GM18951 (cell line): ENCODE measurements at regions not wholly inside any gene's neighbourhood (a gene's known extent, or its start where the extent isn't known, plus 50 kb on each side); places are given as distances from the start of the nearest gene placed in this dataset.
"Not testable (repeated sequence)": the region's sequence is repeated elsewhere in the genome, so short reads cannot be mapped to it uniquely, and the experiment has no call there.

Experiments
- POLR2A ChIP-seq: IDR thresholded peaks from 4 replicates; pipeline ENCODE4 v1.6.1; 2011; ENCODE audit warnings: mild to moderate bottlenecking; ENCODE audit not compliant: insufficient read length, insufficient read depth; ENCODE audit errors: extremely low read depth
- in situ Hi-C: fragments of 300-500 bp; cut with MboI; formaldehyde crosslinking; loops from one replicate; pipeline ENCODE4 v1.12.0; 2022; ENCODE audit warnings: low sequenced_read_pairs, mixed read lengths, inconsistent platforms; ENCODE audit not compliant: unreplicated experiment

GRCh38 chr18:1013951-1014350 lies 109.3 kb downstream of the ADCYAP1 start:
- no peak for TF ChIP-seq POLR2A
- in situ Hi-C loops, result no loop called here

DNA sequence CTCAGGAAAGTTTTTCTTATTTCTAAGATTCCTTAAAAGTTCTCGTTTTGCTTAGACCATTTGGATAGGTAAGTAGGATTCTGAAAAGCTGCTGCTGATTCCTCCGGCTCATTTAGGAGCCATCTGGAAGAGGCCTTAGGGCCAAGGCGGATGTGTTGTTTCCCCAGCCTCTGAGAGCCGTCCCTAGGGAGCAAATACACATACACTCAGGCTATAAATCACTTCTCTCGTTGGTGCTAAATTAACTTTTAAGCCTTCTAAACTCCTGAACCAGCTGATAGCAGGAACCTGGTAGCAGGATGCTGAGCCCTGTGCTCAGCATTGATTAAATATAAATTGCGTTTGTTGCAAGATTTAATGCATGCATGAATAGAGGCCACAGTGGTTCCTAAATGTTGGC lies 109.8 kb downstream of the ADCYAP1 start:
- TF ChIP-seq POLR2A, result no peak
- in situ Hi-C loops, result no loop called here

GRCh38 chr18:1014951-1015624 lies 110.4 kb downstream of the ADCYAP1 start:
- TF ChIP-seq POLR2A, result no peak
- in situ Hi-C loops, result no loop called here

GRCh38 chr18:1015777-1016176 lies 111.1 kb downstream of the ADCYAP1 start:
- in situ Hi-C loops, result no loop called here

DNA sequence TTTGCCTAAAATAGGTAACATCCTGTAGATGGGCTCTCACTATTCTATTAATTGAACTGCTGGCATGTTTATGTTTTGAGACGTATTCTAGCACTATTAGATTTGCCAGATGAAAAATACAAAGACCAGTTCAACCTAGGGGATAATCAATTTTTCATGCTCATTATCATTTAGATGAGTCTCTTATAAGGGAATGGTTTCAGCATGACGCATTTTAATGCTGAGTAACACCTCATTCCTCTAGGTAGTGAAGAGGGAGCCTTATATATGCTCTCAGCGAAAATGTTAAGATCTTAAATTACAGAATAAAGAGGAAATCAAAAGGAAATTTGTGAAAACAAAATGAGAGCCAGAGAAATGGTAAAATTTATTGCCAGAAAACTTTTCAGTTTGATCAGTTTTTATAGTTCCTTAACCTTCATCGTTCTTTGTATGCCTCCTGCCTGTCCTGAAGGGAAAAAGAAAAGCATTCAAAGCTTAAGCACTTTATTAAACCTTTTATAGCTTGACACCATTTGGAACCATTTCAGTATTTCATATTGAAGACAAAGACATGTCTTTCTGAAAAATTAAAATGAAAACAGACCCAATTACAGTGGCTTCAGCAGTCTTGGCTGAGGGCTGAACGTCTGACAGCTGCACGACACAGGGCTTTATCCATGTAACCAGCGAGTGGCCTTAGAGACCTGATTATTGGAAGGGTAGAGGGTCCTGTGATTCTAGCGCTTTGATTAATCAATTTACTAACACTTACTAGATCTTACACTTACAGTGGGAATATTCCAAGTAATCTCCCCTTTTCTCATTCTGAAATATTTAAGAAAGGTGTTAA lies 112.8 kb downstream of the ADCYAP1 start:
- TF ChIP-seq POLR2A, result no peak

More at GRCh38 chr18:1015777-1016176, 111.1 kb downstream of the ADCYAP1 start:
- TF ChIP-seq POLR2A, result no peak

DNA sequence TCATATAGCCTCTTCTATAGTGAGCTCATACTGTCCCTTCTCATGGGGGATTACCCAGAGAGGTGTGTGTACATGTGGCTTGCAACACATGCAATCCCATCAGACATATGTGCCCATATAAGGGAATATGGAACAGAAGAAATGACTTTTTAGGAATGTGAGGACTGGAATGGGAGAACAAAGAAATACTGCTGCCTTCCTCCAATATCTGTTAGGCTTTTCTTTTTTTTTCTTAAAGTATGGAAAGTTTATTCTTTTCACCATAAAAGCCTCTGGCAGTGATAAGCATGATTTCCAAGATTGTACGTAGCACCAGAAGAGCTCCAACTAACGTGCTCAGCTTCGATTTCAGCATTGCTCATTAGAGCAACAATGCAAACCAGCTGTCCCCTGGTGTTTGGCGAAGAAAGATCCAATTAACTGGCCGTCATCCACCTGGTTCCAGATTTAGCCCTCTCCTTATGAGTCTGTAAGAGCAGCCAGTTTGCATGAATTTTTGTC lies 113.6 kb downstream of the ADCYAP1 start:
- in situ Hi-C loops, result no loop called here
- no peak for TF ChIP-seq POLR2A

More for the DNA sequence above, 112.8 kb downstream of the ADCYAP1 start:
- in situ Hi-C loops, result no loop called here

DNA sequence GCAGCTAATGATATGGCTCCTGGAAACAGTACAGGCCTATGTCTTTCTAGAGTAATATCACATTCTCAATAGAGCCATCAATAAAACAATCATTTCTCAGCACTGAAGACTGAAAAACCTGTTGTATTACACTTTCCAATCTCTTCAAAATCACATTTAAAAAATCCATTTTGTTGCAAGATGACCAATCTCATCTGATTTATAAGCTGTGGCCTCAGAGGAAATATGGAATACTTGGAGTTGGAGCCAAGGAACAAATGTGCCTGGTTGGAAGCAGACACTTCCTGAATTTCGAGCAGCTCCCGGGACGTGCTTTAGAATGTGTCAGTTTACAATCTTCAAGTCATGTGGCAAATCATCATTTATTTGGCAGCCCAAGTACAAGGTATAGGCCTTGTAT lies 114.5 kb downstream of the ADCYAP1 start:
- no peak for TF ChIP-seq POLR2A
- in situ Hi-C loops, result no loop called here

GRCh38 chr18:1020731-1021344 lies 116.2 kb downstream of the ADCYAP1 start:
- TF ChIP-seq POLR2A, result no peak
- in situ Hi-C loops, result no loop called here

DNA sequence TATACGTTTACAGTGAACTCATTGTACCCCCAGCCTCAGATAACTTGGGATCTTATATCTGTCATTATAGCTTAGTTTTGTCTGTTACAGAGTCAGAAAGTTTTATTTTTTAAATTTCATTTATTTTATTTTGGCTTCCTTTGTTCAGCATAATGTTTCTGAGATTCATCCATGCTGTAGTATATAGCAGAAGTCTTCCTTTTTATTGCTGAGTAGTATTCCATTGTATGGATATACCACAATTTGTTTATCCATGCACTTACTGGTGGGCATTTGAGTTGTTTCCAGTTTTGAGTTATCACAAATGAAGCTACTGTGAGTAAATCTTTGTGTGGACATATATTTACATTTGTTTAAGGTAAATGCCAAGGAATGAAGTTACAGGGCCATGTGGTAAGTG lies 122.3 kb downstream of the ADCYAP1 start:
- no peak for TF ChIP-seq POLR2A
- in situ Hi-C loops, result no loop called here

DNA sequence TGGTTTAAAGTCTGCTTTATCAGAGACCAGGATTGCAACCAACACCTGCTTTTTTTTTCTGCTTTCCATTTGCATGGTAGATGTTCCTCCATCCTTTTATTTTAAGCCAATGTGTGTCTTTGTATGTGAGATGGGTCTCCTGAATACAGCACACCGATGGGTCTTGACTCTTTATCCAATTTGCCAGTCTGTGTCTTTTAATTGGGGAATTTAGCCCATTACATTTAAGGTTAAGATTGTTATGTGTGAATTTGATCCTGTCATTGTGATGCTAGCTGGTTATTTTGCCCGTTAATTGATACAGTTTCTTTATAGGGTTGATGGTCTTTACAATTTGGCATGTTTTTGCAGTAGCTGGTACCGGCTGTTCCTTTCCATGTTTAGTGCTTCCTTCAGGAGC lies 128.4 kb downstream of the ADCYAP1 start:
- in situ Hi-C loops, result not testable (repeated sequence)

GRCh38 chr18:1034971-1035370 lies 130.3 kb downstream of the ADCYAP1 start:
- no peak for TF ChIP-seq POLR2A
- in situ Hi-C loops, result no loop called here

- in situ Hi-C loops, result no loop called here
- TF ChIP-seq POLR2A, result no peak
Observed at GRCh38 chr18:1036926-1037325, 132.3 kb downstream of the ADCYAP1 start.

- in situ Hi-C loops, result no loop called here
- no peak for TF ChIP-seq POLR2A
Observed at GRCh38 chr18:1037776-1038175, 133.1 kb downstream of the ADCYAP1 start.
